H1 (cell line): ENCODE measurements at regions not wholly inside any gene's neighbourhood (a gene's known extent, or its start where the extent isn't known, plus 50 kb on each side); places are given as distances from the start of the nearest gene placed in this dataset.

ENCODE experiments used
- ATF3 ChIP-seq: IDR thresholded peaks from 2 replicates; pipeline ENCODE4 v1.6.1; 2011; ENCODE audit warnings: low read depth, mild to moderate bottlenecking, low read length; ENCODE audit not compliant: insufficient read depth
- CEBPB ChIP-seq: IDR thresholded peaks from 2 replicates; pipeline ENCODE4 v1.6.1; 2012; ENCODE audit warnings: low read depth, low read length
- CHD2 ChIP-seq: IDR thresholded peaks from 2 replicates; pipeline ENCODE4 v1.6.1; 2012; ENCODE audit warnings: low read length, improper control_type of control experiment
- CTCF ChIP-seq, 3 experiments: IDR thresholded peaks; 1 replicate in 2 of 3; 2 replicates in 1 of 3; pipeline versions ENCODE4 v1.5.1 to v1.6.1; 2011; ENCODE audit warnings: low read length in 3 of 3, mild to moderate bottlenecking in 3 of 3, inconsistent platforms in 2 of 3, low read depth in 1 of 3, moderate library complexity in 1 of 3; ENCODE audit not compliant: insufficient read depth in 1 of 3; ENCODE audit errors: control extremely low read depth in 1 of 3
- E2F6 ChIP-seq: IDR thresholded peaks from 2 replicates; pipeline ENCODE4 v1.6.1; 2012; ENCODE audit warnings: inconsistent platforms
- EZH2 ChIP-seq: fragments of 200-600 bp; sonication (generic); IDR thresholded peaks from 2 replicates; pipeline ENCODE4 v1.7.1; 2012; ENCODE audit warnings: low read depth, mild to moderate bottlenecking, moderate library complexity, low read length, inconsistent platforms; ENCODE audit not compliant: severe bottlenecking
- POLR2A ChIP-seq, 2 experiments: IDR thresholded peaks; 1 replicate in 1 of 2; 2 replicates in 1 of 2; pipeline ENCODE4 v1.6.1; 2011; ENCODE audit warnings: low read depth in 2 of 2, low read length in 2 of 2, mild to moderate bottlenecking in 2 of 2; ENCODE audit errors: control extremely low read depth in 1 of 2
- RAD21 ChIP-seq, 2 experiments: IDR thresholded peaks in 1 of 2; conservative IDR thresholded peaks in 1 of 2; 2 replicates each; pipeline ENCODE4 v1.6.1; 2011; ENCODE audit warnings: low read depth in 2 of 2, low read length in 2 of 2, improper control_type of control experiment in 1 of 2, inconsistent platforms in 1 of 2, mild to moderate bottlenecking in 1 of 2, moderate library complexity in 1 of 2
- RNF2 ChIP-seq: fragments of 200-900, 300-1000 bp; sonication (generic); IDR thresholded peaks from 2 replicates; pipeline ENCODE4 v1.7.1; 2016; ENCODE audit warnings: borderline replicate concordance, low read depth, mild to moderate bottlenecking, antibody characterized with exemption, low read length; ENCODE audit not compliant: poor library complexity, severe bottlenecking; ENCODE audit errors: missing control alignments
- RXRA ChIP-seq: IDR thresholded peaks from 2 replicates; pipeline ENCODE4 v1.6.1; 2011; ENCODE audit warnings: low read depth, mild to moderate bottlenecking, low read length, moderate library complexity; ENCODE audit not compliant: insufficient read depth
- TAF1 ChIP-seq: IDR thresholded peaks from 2 replicates; pipeline ENCODE4 v1.6.1; 2011; ENCODE audit warnings: mild to moderate bottlenecking, low read depth, low read length
- USF2 ChIP-seq: IDR thresholded peaks from 2 replicates; pipeline ENCODE4 v1.6.1; 2011; ENCODE audit warnings: low read length, improper control_type of control experiment
- YY1 ChIP-seq: IDR thresholded peaks from 2 replicates; pipeline ENCODE4 v1.6.1; 2011; ENCODE audit warnings: low read depth, mild to moderate bottlenecking, low read length

GRCh38 chr9:108188976-108189375 is 666.8 kb downstream of the ACTL7B start:
- no peak for TF ChIP-seq RNF2
- no peak for TF ChIP-seq CTCF (IDR thresholded peaks at IDR 0.05; ENCODE audit: control extremely low read depth in 1 of 3, insufficient read depth in 1 of 3, low read depth in 1 of 3, low read length in 3 of 3)
- TF ChIP-seq USF2 = no peak
- TF ChIP-seq CHD2 = no peak
- TF ChIP-seq YY1 = no peak
- TF ChIP-seq POLR2A (IDR thresholded peaks at IDR 0.05; ENCODE audit: control extremely low read depth in 1 of 2, low read depth in 2 of 2, low read length in 2 of 2) = no peak
- TF ChIP-seq CEBPB = no peak
- no peak for TF ChIP-seq E2F6
- no peak for TF ChIP-seq RAD21 (IDR thresholded peaks at IDR 0.05 in 1 of 2, conservative IDR thresholded peaks at IDR 0.05 in 1 of 2; ENCODE audit: low read depth in 2 of 2, low read length in 2 of 2)
- no peak for TF ChIP-seq ATF3
- no peak for TF ChIP-seq RXRA
- no peak for TF ChIP-seq TAF1
- no peak for TF ChIP-seq EZH2
